ENCODE measurements at regions not wholly inside any gene's neighbourhood (a gene's known extent, or its start where the extent isn't known, plus 50 kb on each side); places are given as distances from the start of the nearest gene placed in this dataset.
"Not testable (repeated sequence)": the region's sequence is repeated elsewhere in the genome, so short reads cannot be mapped to it uniquely, and the experiment has no call there.

GRCh38 chr16:16570874-16571273, 191.9 kb downstream of the NPIPA7 start:
- H3K36me3 Mint-ChIP-seq (ENCODE audit: low read depth); H3K27me3 Mint-ChIP-seq (ENCODE audit: low read depth); H3K4me1 Mint-ChIP-seq (ENCODE audit: low read depth); DNase-seq (ENCODE audit: low spot score); intact Hi-C loops (cut with micrococcal nuclease); H3K27ac Mint-ChIP-seq; H3K9me3 Mint-ChIP-seq; H3K4me3 Mint-ChIP-seq (ENCODE audit: low read depth): not testable (repeated sequence)

GRCh38 chr16:16572130-16572774, 193.3 kb downstream of the NPIPA7 start:
- DNase-seq (ENCODE audit: low spot score); H3K4me1 Mint-ChIP-seq (ENCODE audit: low read depth); H3K36me3 Mint-ChIP-seq (ENCODE audit: low read depth); H3K27ac Mint-ChIP-seq; H3K27me3 Mint-ChIP-seq (ENCODE audit: low read depth); intact Hi-C loops (cut with micrococcal nuclease); H3K9me3 Mint-ChIP-seq; H3K4me3 Mint-ChIP-seq (ENCODE audit: low read depth): not testable (repeated sequence)

- DNase-seq (ENCODE audit: low spot score); intact Hi-C loops (cut with micrococcal nuclease); H3K9me3 Mint-ChIP-seq; H3K27ac Mint-ChIP-seq; H3K4me1 Mint-ChIP-seq (ENCODE audit: low read depth); H3K4me3 Mint-ChIP-seq (ENCODE audit: low read depth); H3K27me3 Mint-ChIP-seq (ENCODE audit: low read depth); H3K36me3 Mint-ChIP-seq (ENCODE audit: low read depth): not testable (repeated sequence)
Measured at GRCh38 chr16:16577062-16577461, 198.1 kb downstream of the NPIPA7 start.

GRCh38 chr16:16578701-16579100, 199.8 kb downstream of the NPIPA7 start:
- no peaks in the 10 kb centered on the region for H3K27me3 Mint-ChIP-seq (ENCODE audit: low read depth)
- DNase-seq (ENCODE audit: low spot score): no peak
- peaks cover 4% of the 10 kb centered on the region for H3K9me3 Mint-ChIP-seq
- intact Hi-C loops (cut with micrococcal nuclease): no loop called here
- H3K4me3 Mint-ChIP-seq (ENCODE audit: low read depth): no peak overlapping the region
- no peaks in the 10 kb centered on the region for H3K4me1 Mint-ChIP-seq (ENCODE audit: low read depth)
- H3K27ac Mint-ChIP-seq: no peak overlapping the region
- H3K36me3 Mint-ChIP-seq (ENCODE audit: low read depth): no peaks in the 10 kb centered on the region

GRCh38 chr16:16582916-16583315, 204.0 kb downstream of the NPIPA7 start:
- H3K9me3 Mint-ChIP-seq; H3K27ac Mint-ChIP-seq; H3K4me3 Mint-ChIP-seq (ENCODE audit: low read depth): not testable (repeated sequence)

GRCh38 chr16:16586073-16586651, 207.2 kb downstream of the NPIPA7 start:
- H3K9me3 Mint-ChIP-seq; H3K4me1 Mint-ChIP-seq (ENCODE audit: low read depth); H3K27me3 Mint-ChIP-seq (ENCODE audit: low read depth); H3K36me3 Mint-ChIP-seq (ENCODE audit: low read depth); DNase-seq (ENCODE audit: low spot score); intact Hi-C loops (cut with micrococcal nuclease); H3K27ac Mint-ChIP-seq; H3K4me3 Mint-ChIP-seq (ENCODE audit: low read depth): not testable (repeated sequence)

More at GRCh38 chr16:16582916-16583315, 204.0 kb downstream of the NPIPA7 start:
- DNase-seq (ENCODE audit: low spot score); H3K36me3 Mint-ChIP-seq (ENCODE audit: low read depth); H3K4me1 Mint-ChIP-seq (ENCODE audit: low read depth); H3K27me3 Mint-ChIP-seq (ENCODE audit: low read depth); intact Hi-C loops (cut with micrococcal nuclease): not testable (repeated sequence)

GRCh38 chr16:16586969-16587368, 208.0 kb downstream of the NPIPA7 start:
- intact Hi-C loops (cut with micrococcal nuclease); H3K9me3 Mint-ChIP-seq; DNase-seq (ENCODE audit: low spot score); H3K4me1 Mint-ChIP-seq (ENCODE audit: low read depth); H3K27ac Mint-ChIP-seq; H3K4me3 Mint-ChIP-seq (ENCODE audit: low read depth); H3K27me3 Mint-ChIP-seq (ENCODE audit: low read depth); H3K36me3 Mint-ChIP-seq (ENCODE audit: low read depth): not testable (repeated sequence)

GRCh38 chr16:16588436-16588835, 209.5 kb downstream of the NPIPA7 start:
- H3K36me3 Mint-ChIP-seq (ENCODE audit: low read depth); intact Hi-C loops (cut with micrococcal nuclease); H3K4me1 Mint-ChIP-seq (ENCODE audit: low read depth); H3K4me3 Mint-ChIP-seq (ENCODE audit: low read depth); H3K27me3 Mint-ChIP-seq (ENCODE audit: low read depth); H3K9me3 Mint-ChIP-seq; DNase-seq (ENCODE audit: low spot score); H3K27ac Mint-ChIP-seq: not testable (repeated sequence)

GRCh38 chr16:16590654-16591318, 211.8 kb downstream of the NPIPA7 start:
- H3K4me1 Mint-ChIP-seq (ENCODE audit: low read depth); H3K36me3 Mint-ChIP-seq (ENCODE audit: low read depth); H3K4me3 Mint-ChIP-seq (ENCODE audit: low read depth); intact Hi-C loops (cut with micrococcal nuclease); DNase-seq (ENCODE audit: low spot score); H3K27ac Mint-ChIP-seq; H3K27me3 Mint-ChIP-seq (ENCODE audit: low read depth); H3K9me3 Mint-ChIP-seq: not testable (repeated sequence)

GRCh38 chr16:16593156-16593863, 214.4 kb downstream of the NPIPA7 start:
- H3K36me3 Mint-ChIP-seq (ENCODE audit: low read depth); H3K27me3 Mint-ChIP-seq (ENCODE audit: low read depth); H3K9me3 Mint-ChIP-seq; H3K27ac Mint-ChIP-seq; H3K4me3 Mint-ChIP-seq (ENCODE audit: low read depth); intact Hi-C loops (cut with micrococcal nuclease): not testable (repeated sequence)
- peak; percentile 41 for DNase-seq (ENCODE audit: low spot score)
- H3K4me1 Mint-ChIP-seq (ENCODE audit: low read depth): peaks cover 14% of the 10 kb centered on the region

GRCh38 chr16:16595029-16595718, 216.2 kb downstream of the NPIPA7 start:
- H3K27ac Mint-ChIP-seq; H3K36me3 Mint-ChIP-seq (ENCODE audit: low read depth); intact Hi-C loops (cut with micrococcal nuclease); H3K27me3 Mint-ChIP-seq (ENCODE audit: low read depth); H3K9me3 Mint-ChIP-seq; DNase-seq (ENCODE audit: low spot score); H3K4me3 Mint-ChIP-seq (ENCODE audit: low read depth): not testable (repeated sequence)
- H3K4me1 Mint-ChIP-seq (ENCODE audit: low read depth): peaks cover 14% of the 10 kb centered on the region

GRCh38 chr16:16601239-16601638, 222.3 kb downstream of the NPIPA7 start:
- H3K9me3 Mint-ChIP-seq; H3K4me1 Mint-ChIP-seq (ENCODE audit: low read depth); H3K4me3 Mint-ChIP-seq (ENCODE audit: low read depth); H3K27ac Mint-ChIP-seq; H3K27me3 Mint-ChIP-seq (ENCODE audit: low read depth); intact Hi-C loops (cut with micrococcal nuclease); DNase-seq (ENCODE audit: low spot score); H3K36me3 Mint-ChIP-seq (ENCODE audit: low read depth): not testable (repeated sequence)
